Femur (tissue), 1 donor: ENCODE measurements at regions not wholly inside any gene's neighbourhood (a gene's known extent, or its start where the extent isn't known, plus 50 kb on each side); places are given as distances from the start of the nearest gene placed in this dataset.

Source experiments
- DNase-seq: peaks from one replicate; pipeline ENCODE4 v3.0.0-alpha.2; 2017

- no peak for DNase-seq
Measured at GRCh38 chr6:166747644-166748595, 120.9 kb upstream of the RPS6KA2 start.

- no peak for DNase-seq
Measured at GRCh38 chr6:166745801-166746668, 119.0 kb upstream of the RPS6KA2 start.

DNA sequence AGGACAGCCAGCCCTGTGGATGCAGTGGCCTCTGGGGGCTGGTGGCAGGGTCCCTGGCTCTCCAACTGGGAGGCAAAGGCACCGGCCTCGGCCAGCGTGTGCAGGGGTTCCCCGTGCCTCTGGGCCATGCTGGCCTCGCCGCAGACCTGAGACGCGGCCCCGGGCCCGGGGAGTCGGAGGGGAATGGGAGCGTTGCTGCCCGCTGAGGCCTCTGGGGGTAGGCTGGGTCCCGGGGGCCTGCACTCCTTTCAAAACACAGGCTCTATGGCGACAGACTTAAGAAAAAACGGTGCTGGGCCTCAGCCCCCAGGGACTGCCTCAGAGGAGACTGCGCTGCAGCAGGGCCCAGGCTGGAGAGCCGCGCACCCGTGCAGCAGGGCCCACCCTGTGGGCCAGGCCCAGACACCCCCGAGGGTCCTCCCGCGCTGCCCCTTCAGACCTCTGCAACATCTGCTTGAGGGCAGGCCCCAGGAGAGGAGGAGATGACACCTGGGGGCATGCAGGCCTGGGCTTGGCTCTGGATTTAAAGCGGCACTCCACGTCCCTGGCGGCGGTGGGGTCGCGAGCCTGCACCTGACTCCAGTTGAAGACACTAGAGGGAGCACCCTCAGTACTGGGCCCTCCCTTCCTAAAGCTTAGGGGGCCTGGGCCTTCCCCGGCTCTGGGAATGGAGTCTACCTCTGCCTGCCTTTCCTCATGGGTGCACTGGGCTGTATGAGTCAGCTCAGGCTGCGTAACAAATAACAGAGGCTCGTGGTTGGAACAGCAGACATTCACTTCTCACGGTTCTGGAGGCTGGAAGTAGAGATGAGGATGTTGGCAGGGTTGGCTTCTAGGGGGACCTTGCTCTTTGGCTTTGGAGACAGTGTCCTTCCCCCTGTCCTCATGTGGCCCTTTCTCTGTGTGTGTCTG lies 117.4 kb upstream of the RPS6KA2 start:
- no peak for DNase-seq

DNA sequence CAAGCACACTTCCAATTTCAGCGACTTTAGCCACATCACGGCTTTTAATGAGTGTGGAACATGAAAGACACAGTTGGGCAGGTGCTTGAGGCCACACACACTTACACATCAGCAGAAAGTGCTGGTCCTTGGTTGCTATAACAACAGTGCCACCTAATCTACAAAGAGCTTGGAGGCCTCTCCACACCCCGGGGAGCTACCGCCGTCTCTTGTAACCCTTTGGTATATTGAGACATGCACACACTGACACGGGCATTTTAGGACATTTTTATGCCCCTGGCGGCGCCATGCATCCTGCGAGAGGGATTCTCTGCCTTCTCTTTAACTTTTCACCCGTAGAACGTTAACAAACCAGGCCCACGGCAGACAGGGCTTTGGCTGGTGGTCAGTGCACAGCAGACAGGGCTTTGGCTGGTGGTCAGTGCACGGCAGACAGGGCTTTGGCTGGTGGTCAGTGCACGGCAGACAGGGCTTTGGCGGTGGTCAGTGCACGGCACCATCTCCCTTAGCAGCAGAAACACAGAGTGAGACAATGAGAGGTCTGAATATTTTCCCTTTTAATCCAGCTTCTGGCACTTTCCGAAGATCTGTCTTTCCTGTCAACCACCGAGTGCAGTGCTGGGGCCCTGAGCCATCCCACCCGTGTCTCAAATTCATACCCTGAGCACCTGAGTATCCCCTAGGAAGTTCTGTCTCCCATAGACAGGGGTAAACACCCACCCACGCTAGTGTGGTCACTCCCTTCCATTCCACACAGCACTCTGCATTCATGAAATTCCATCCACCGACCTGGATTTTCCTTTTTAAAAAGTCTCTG lies 116.6 kb upstream of the RPS6KA2 start:
- DNase-seq = no peak

- DNase-seq = no peak
Measured at GRCh38 chr6:166742981-166743380, 115.9 kb upstream of the RPS6KA2 start.

DNA sequence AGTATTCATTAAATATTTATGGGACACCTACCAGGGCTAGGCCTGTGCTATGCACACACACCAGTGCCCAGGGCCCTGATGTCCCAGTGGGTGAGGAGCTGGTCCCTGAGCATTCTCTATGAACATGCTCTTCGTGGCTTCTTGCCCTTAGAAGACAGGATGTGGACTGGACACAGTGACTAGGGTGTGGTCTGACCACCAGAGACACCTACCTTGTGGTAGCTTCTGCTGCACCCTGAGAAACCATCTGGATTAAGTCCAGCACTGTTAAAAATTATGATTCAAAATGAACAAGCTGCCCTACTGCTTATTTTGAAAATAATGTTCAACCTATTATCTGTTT lies 112.9 kb upstream of the RPS6KA2 start:
- DNase-seq = no peak

DNA sequence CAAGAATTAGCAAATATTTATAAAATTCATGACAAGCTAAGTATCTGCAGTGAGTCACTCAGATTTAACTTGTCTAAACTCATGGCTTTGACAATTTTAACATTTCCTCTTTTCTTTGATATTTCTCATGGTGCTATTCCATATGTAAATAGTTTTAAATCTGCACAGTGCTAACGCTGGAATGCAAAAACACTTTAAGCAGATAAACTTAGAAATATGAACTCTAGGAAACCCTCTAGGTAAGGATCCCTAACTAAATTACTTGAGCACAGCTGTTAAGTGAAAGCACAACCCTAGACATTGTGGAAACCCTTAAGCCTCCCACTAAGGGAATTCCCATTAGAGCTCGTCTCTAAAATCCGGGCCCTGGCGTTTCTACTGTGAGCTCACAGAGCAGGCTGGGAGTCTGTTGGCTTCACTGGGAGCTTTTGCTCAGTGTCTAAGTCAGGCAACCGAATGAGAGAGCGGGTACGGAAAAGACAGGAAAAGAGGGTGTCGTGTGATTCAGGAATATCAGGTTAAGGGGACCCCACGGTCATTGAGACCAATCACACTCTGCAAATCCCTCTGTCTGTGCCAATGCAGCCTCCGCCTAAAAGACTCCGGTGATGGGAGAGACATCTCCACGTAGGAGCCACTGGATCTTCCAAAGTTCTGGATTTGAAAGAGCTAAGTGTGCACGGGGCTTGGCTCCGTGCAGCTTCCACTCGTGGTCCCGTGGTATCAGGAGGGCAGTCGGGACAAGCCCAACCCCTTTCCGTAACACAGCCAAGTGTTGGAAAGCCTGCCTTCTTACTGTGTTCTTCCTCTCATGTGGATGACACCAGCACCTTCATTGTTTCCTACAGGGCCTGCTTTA lies 112.3 kb upstream of the RPS6KA2 start:
- no peak for DNase-seq

DNA sequence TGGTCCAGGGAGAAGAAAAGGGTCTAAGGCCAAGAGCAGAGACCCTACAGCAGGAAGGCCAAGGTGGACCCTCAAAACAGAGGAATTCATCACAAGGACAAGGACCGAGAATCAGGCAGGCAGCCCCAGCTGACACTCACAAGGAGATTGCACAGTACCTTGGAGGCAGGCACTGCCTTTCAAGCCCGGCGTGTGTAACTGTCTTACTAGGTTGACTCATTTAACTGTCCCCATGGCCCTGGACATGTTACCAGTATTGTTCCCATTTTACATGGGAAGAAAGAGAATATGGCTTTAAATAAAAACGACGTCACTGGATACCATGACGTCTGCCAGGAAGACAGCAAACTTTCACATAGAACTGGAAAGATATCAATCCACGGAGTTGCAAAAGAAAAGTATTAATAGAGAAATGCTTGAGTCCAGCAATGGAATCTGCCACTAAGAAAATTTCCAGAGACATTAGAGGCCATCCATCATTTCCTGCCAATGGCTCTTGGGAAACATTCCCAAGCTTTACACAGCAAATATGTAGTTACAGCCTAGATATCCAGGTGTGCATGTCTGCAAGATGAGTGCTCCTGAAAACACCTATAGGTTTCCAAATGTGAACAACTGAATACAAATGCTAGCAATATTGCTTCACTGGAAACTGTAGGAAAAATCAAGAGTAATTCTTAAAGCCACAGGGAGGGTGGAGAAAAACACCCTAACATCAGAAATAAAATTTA lies 111.5 kb upstream of the RPS6KA2 start:
- no peak for DNase-seq

DNA sequence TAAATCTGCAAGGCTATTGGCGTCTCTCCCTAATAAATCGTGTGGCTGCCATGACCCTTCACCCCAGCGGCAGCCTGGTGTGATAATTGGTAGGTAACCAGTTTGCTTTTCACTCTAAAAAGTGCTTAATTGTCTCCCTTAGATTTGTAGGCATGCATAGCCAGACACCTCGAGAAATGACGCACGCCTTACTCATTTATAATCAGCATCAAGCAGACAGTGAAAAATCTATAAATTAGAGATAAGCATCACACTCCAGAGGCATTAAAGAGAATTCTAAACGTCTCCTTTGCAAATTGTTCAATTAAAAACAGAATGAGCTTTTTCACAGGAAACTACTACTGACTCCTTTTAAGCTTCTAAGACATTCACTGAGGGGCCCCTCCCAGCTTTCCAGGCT lies 110.2 kb upstream of the RPS6KA2 start:
- DNase-seq = no peak

DNA sequence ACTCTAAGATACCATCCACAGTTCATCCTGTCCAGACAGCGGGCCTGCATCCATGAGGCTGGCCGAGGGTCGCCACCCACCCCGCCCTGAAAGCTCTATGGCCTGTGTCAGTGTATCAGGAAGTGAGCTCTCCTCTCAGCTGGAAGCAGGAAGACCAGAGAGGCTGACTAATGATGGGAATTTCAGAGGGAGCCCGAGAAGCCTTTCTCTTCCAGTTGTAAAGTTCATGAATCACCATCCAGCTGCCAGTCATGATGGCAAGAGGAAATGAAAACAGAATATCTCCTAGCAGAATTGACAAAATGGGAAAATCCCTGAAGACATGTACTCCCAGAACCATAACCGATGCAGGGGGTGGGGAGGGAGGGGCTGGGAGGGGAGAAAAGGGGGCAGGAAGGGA lies 109.6 kb upstream of the RPS6KA2 start:
- no peak for DNase-seq

GRCh38 chr6:166733900-166734299 lies 106.8 kb upstream of the RPS6KA2 start:
- DNase-seq = no peak

DNA sequence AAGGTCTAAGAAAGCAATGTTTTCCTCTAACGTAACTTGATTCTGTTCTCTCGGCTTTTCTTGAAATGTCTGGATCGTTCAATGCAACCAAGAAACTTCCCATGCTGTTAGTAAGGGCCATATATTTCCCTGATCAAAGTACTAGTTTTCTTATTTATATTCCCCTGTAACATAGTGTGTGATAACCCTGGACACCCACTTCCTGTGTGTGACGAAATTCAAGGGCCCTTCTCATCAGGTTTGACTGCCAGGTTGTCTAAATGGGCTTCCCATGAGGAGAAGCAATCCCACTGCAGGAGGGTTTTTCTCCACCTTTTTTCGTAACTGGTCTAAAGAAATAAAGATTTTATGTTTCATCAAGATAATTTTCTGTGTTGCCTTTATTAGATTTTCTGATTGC lies 102.6 kb upstream of the RPS6KA2 start:
- no peak for DNase-seq

DNA sequence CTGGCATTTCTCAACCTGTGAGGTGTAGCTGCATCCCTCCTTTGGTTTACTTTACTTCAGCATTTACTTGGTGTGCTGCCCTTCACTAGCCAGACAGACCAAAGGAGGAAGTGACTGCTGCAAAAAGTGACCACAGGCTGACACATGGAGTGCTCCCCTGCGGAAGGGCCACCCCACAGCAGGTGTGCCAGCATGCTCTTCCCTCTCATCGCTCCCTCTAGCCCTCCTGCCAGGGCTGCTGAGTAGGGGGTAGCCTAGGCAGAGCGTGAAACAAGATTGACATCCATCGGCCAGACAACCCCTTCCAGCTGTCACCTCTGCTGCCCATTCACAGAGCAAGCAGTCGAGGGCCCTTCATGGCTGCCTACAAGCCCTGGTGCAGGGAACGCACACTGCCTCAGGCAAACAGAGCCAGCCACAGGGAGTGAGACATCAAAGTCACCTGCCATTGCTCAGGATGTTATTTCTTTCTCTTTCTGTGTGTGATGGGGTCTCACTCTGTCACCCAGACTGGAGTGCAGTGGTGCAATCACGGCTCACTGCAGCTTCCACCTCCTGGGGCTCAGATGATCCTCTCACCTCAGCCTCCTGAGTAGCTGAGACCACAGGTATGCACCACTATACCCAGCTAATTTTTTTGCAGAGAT lies 102.0 kb upstream of the RPS6KA2 start:
- DNase-seq = no peak

GRCh38 chr6:166726201-166726600 lies 99.2 kb upstream of the RPS6KA2 start:
- DNase-seq = no peak

- DNase-seq = no peak
Measured at GRCh38 chr6:166725571-166725970, 98.5 kb upstream of the RPS6KA2 start.

GRCh38 chr6:166724576-166724975 lies 97.5 kb upstream of the RPS6KA2 start:
- no peak for DNase-seq

DNA sequence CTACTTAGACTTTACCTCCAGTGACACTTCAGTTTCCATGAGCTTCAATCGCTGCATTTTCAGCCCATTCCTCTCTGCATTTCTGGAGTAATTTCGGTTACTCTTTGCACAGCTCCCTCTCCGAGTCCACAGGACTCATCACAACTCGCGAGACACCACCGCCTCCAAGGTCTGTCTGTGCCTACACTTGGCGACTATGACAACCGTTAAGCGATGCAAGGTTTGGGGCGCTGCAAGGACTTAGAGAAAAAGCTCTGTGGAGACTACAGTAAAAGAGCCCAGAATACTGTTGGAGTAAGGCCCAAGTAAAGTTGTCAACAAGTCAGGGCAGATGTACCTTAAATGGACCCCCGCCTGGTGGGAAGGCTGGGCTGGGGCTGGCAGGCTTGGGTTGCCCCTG lies 95.7 kb upstream of the RPS6KA2 start:
- no peak for DNase-seq

- no peak for DNase-seq
Measured at GRCh38 chr6:166721576-166721975, 94.5 kb upstream of the RPS6KA2 start.

GRCh38 chr6:166720856-166721255 lies 93.8 kb upstream of the RPS6KA2 start:
- no peak for DNase-seq

DNA sequence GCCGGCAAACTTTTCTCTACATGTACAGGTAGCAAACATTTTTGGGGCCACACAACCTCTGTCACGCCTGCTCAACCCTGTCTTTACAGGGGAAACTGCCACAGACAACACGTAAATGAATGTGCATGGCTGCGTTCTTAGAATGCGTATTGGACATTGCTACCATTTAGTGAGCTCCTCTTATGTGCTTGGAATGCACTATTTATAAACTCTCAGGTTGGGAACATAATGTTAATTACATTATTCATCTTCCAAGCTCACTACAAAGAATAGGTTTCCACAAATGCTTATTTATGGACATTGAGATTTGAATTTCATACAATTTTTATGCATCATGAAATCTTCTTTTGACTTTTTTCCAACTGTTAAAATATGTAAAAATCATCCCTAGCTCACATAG lies 92.0 kb upstream of the RPS6KA2 start:
- DNase-seq = no peak
